Erythroblast (primary cell): ENCODE measurements at regions not wholly inside any gene's neighbourhood (a gene's known extent, or its start where the extent isn't known, plus 50 kb on each side); places are given as distances from the start of the nearest gene placed in this dataset.

Experiments
- GATA1 ChIP-seq: IDR thresholded peaks from 2 replicates; pipeline ENCODE4 v1.6.1; 2011; ENCODE audit warnings: low read depth, mild to moderate bottlenecking, control low read depth, low read length, moderate library complexity
- POLR2A ChIP-seq: IDR thresholded peaks from 2 replicates; pipeline ENCODE4 v1.6.1; 2011; ENCODE audit warnings: mild to moderate bottlenecking, low read length

- no peak for TF ChIP-seq POLR2A
- TF ChIP-seq GATA1: no peak
Measured at GRCh38 chr2:117635481-117635880, 179.0 kb upstream of the DDX18 start.
